ENCODE measurements at regions not wholly inside any gene's neighbourhood (a gene's known extent, or its start where the extent isn't known, plus 50 kb on each side); places are given as distances from the start of the nearest gene placed in this dataset.
A peak's percentile ranks its signal among the peaks of the same experiment; 100 is the strongest.

GRCh38 chr2:137837830-137838229 is 126.4 kb upstream of the HNMT start:
- H3K27me3 ChIP-seq: no peaks in the 10 kb centered on the region
- DNase-seq (ENCODE audit: low spot score in 2 of 2): no peak
- H3K27ac ChIP-seq: no peak overlapping the region
- H3K36me3 ChIP-seq: no peaks in the 10 kb centered on the region
- TF ChIP-seq CTCF (IDR thresholded peaks at IDR 0.05): no peak
- no peak for TF ChIP-seq EP300 (IDR thresholded peaks at IDR 0.05)
- no peak overlapping the region for H3K4me3 ChIP-seq
- H3K4me1 ChIP-seq: no peaks in the 10 kb centered on the region
- 42 to 59% methylated on average over 4 of the region's 4 CpGs for WGBS, 2 donors
- H3K9me3 ChIP-seq: no peaks in the 10 kb centered on the region

- 39 to 43% methylated on average over 8 of the region's 8 CpGs for WGBS, 2 donors
- no peaks in the 10 kb centered on the region for H3K36me3 ChIP-seq
- no peaks in the 10 kb centered on the region for H3K4me1 ChIP-seq
- no peak overlapping the region for H3K27ac ChIP-seq
- H3K4me3 ChIP-seq: no peak overlapping the region
- no peaks in the 10 kb centered on the region for H3K27me3 ChIP-seq
- H3K9me3 ChIP-seq: no peaks in the 10 kb centered on the region
- DNase-seq (ENCODE audit: low spot score in 2 of 2): no peak
- TF ChIP-seq CTCF (IDR thresholded peaks at IDR 0.05) (peak; percentile 42 to 75 (median 63)), POLR2A (IDR thresholded peaks at IDR 0.05) (no peak)
These were observed 125.8 kb upstream of the HNMT start for GRCh38 chr2:137838255-137839092.

DNA sequence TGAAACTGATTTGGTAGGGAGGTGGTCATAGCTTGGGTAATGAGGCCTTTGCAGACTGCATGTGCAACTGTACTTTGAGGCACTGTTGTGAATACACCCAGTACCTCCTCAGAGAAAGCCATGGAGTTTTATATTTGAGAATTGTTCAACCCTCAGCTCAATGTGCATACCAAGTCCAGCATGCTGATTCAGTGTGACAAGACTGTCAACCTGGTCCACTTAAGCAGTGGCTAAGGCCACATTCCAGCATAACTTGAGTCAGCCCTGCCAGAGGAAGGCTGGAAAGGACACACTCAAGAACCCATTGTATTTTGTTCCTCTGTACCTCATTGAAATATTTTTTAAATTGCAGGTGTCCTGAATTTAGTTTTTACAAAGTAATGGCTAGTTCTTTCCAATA is 121.8 kb upstream of the HNMT start:
- Histone ChIP-seq H3K27ac (no peak overlapping the region), H3K4me1 (no peaks in the 10 kb centered on the region), H3K9me3 (peaks cover 0 to 8% (median 5%) of the 10 kb centered on the region in 4 donors), H3K36me3 (no peaks in the 10 kb centered on the region), H3K27me3 (no peaks in the 10 kb centered on the region), H3K4me3 (no peak overlapping the region)
- TF ChIP-seq EP300 (IDR thresholded peaks at IDR 0.05) (no peak), CTCF (IDR thresholded peaks at IDR 0.05) (no peak), POLR2A (IDR thresholded peaks at IDR 0.05) (no peak)
- no peak for DNase-seq (ENCODE audit: low spot score in 2 of 2)

- TF ChIP-seq POLR2A (IDR thresholded peaks at IDR 0.05): no peak
- no peak for TF ChIP-seq EP300 (IDR thresholded peaks at IDR 0.05)
- TF ChIP-seq CTCF (IDR thresholded peaks at IDR 0.05): no peak
- Histone ChIP-seq H3K27ac (no peak overlapping the region), H3K36me3 (no peaks in the 10 kb centered on the region), H3K27me3 (no peaks in the 10 kb centered on the region), H3K9me3 (peaks cover 0 to 8% (median 5%) of the 10 kb centered on the region in 4 donors), H3K4me3 (no peak overlapping the region), H3K4me1 (no peaks in the 10 kb centered on the region)
- 50 to 54% methylated on average over 3 of the region's 3 CpGs for WGBS, 2 donors
- no peak for DNase-seq (ENCODE audit: low spot score in 2 of 2)
These were observed 121.3 kb upstream of the HNMT start for GRCh38 chr2:137842952-137843351.

- Histone ChIP-seq H3K4me3 (no peak overlapping the region), H3K36me3 (no peaks in the 10 kb centered on the region), H3K4me1 (no peaks in the 10 kb centered on the region), H3K9me3 (peaks cover 0 to 8% (median 5%) of the 10 kb centered on the region in 4 donors), H3K27me3 (no peaks in the 10 kb centered on the region), H3K27ac (no peak overlapping the region)
- TF ChIP-seq POLR2A (IDR thresholded peaks at IDR 0.05) (no peak), CTCF (IDR thresholded peaks at IDR 0.05) (no peak), EP300 (IDR thresholded peaks at IDR 0.05) (no peak)
- DNase-seq (ENCODE audit: low spot score in 2 of 2): no peak
These were observed 118.9 kb upstream of the HNMT start for GRCh38 chr2:137845422-137845821.
